Middle frontal gyrus (tissue), 1 donor: ENCODE measurements at regions not wholly inside any gene's neighbourhood (a gene's known extent, or its start where the extent isn't known, plus 50 kb on each side); places are given as distances from the start of the nearest gene placed in this dataset.

Experiments
- DNase-seq: peaks from one replicate; pipeline ENCODE4 v3.0.0-alpha.2; 2015; ENCODE audit warnings: low spot score; ENCODE audit errors: extremely low spot score

- no peak for DNase-seq
Observed at GRCh38 chr7:21357151-21358097, 70.5 kb upstream of the SP4 start.

DNA sequence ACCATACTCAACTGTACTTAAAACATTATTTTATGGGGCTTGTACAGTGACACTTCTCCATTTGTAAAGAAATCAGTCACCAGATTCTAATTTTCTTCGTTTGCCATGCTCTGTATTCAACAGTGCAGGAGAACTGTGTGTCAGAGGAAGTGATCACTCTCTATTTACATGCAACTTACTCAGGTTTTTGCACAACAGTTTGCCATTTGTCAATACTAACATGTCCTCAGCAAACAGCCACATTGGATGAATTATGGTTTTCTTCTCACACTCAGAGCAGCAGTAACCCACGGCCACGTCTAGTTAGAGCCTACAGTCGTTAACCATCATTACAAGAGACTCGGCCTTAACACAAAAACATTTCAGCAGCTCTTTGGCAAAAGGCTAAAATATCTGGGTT lies 69.2 kb upstream of the SP4 start:
- no peak for DNase-seq

DNA sequence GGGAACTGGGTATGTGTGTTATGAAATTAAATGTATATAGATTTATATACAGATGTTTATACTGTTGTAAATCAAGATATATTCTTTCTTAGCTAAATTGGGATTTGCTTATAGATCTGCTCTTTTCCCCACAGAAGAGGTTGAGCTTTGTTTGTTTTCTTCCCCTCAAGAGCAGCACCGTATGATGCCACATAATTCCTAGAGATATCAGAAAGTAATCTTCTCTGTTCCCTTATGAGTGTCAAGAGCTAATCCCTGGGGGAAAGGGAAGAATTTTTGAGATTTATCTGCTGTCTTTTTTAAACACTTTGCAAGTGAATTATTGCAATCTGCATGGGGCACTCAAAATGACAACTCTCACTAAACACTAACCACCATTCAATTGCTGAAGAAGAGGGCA lies 68.7 kb upstream of the SP4 start:
- DNase-seq, result no peak

GRCh38 chr7:21361413-21362125 lies 66.3 kb upstream of the SP4 start:
- DNase-seq, result no peak

DNA sequence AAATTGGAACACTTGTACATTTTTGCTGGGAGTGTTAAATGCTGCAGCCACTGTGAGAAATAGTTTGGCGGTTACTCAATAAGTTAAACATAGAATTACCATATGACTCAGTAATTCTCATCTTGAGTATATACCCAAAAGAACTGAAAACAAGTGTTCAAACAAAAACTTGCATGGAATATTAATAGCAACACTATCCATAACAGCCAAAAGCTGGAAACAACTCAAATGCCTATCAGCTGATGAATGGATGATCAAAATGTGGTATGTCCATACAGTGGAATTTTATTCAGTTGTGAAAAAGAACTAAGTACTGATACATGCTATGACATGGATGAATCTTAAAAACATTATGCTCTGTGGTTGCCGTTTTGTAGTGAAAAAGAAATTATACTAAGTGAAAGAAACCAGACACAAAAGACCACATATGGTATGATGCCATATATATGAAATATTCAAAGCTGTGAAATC lies 63.0 kb upstream of the SP4 start:
- no peak for DNase-seq

- DNase-seq, result no peak
Observed at GRCh38 chr7:21365866-21366624, 61.8 kb upstream of the SP4 start.

GRCh38 chr7:21367081-21367480 lies 60.8 kb upstream of the SP4 start:
- no peak for DNase-seq

GRCh38 chr7:21367537-21367936 lies 60.3 kb upstream of the SP4 start:
- no peak for DNase-seq

DNA sequence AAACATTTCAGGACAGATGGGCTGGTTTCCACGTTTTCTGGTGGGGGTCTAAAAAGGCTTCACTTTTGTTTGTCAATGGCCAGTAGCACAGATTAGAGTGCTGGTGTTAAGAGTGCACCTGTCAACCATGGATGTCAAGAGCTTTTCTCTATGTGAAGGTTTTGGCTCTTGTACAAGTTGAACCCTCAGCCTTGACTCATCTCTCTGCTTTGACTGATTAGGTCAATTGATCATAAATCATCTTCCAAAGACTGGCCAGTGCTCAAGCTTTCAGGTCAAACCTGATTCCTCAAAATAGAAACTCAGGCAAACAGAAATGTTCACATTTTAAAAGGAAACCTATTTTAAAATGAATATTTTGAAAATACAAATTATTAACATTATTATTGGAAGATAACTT lies 59.6 kb upstream of the SP4 start:
- no peak for DNase-seq

GRCh38 chr7:21370283-21370982 lies 57.5 kb upstream of the SP4 start:
- no peak for DNase-seq

- no peak for DNase-seq
Observed at GRCh38 chr7:21371360-21371759, 56.5 kb upstream of the SP4 start.

DNA sequence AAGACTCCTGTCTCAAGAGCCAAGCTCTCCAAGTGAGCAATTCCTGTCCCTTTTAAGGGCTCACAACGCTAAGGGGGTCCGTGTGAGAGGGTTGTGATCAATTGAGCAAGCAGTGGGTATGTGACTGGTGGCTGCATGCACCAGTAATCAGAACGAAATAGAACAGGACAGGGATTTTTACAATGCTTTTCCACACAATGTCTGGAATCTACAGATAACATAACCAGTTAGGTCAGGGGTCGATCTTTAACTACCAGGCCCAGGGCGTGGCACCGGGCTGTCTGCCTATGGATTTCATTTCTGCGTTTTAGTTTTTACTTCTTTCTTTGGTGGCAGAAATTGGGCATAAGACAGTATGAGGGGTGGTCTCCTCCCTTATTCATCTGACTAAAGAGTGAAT lies 54.9 kb upstream of the SP4 start:
- no peak for DNase-seq

DNA sequence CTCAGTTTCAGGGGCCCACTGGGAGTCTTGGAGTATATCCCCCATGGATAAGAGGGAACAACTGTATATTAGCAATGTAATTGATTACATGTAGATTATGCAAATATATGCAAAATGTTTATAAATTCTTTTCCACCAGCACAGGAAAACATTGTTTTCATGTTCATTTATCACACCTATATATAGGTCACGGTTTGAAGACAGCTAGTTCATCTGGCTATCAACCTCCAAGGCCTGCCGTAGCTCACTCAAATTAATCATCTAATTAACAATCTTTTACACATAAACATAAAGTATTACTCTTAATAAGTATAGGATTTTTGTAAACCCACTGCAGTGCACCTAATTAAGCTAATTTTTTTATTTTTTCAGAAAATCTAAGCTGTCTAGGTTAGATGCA lies 53.7 kb upstream of the SP4 start:
- DNase-seq, result no peak

- no peak for DNase-seq
Observed at GRCh38 chr7:21377545-21377944, 50.3 kb upstream of the SP4 start.
